Gastroesophageal sphincter (tissue), 3 donors: ENCODE measurements at regions not wholly inside any gene's neighbourhood (a gene's known extent, or its start where the extent isn't known, plus 50 kb on each side); places are given as distances from the start of the nearest gene placed in this dataset.

Experiments
- CTCF ChIP-seq, 4 experiments: fragments of 200-600 bp in 2 of 4; fragments of 450-650 bp in 2 of 4; sonication (generic) in 1 of 4; IDR thresholded peaks; one replicate each; pipeline ENCODE4 v1.5.1; 2017 to 2019; ENCODE audit warnings: antibody characterized with exemption in 4 of 4, mild to moderate bottlenecking in 2 of 4, moderate library complexity in 2 of 4
- POLR2A ChIP-seq, 2 donors: fragments of 450-650 bp; IDR thresholded peaks; one replicate each; pipeline ENCODE4 v1.6.1; 2017; ENCODE audit warnings: antibody characterized with exemption in 2 of 2, mild to moderate bottlenecking in 2 of 2, moderate library complexity in 1 of 2

- TF ChIP-seq CTCF (IDR thresholded peaks at IDR 0.05), result no peak
- TF ChIP-seq POLR2A (IDR thresholded peaks at IDR 0.05), result no peak
These were observed 60.8 kb upstream of the WLS start for GRCh38 chr1:68293122-68293521.
